ENCODE measurements at regions not wholly inside any gene's neighbourhood (a gene's known extent, or its start where the extent isn't known, plus 50 kb on each side); places are given as distances from the start of the nearest gene placed in this dataset.

GRCh38 chr1:38151399-38151798 lies 104.8 kb upstream of the POU3F1 start:
- no peak for TF ChIP-seq SIN3A (IDR thresholded peaks at IDR 0.05; ENCODE audit: borderline replicate concordance, insufficient read depth, low read length)
- TF ChIP-seq, protein P1, sequence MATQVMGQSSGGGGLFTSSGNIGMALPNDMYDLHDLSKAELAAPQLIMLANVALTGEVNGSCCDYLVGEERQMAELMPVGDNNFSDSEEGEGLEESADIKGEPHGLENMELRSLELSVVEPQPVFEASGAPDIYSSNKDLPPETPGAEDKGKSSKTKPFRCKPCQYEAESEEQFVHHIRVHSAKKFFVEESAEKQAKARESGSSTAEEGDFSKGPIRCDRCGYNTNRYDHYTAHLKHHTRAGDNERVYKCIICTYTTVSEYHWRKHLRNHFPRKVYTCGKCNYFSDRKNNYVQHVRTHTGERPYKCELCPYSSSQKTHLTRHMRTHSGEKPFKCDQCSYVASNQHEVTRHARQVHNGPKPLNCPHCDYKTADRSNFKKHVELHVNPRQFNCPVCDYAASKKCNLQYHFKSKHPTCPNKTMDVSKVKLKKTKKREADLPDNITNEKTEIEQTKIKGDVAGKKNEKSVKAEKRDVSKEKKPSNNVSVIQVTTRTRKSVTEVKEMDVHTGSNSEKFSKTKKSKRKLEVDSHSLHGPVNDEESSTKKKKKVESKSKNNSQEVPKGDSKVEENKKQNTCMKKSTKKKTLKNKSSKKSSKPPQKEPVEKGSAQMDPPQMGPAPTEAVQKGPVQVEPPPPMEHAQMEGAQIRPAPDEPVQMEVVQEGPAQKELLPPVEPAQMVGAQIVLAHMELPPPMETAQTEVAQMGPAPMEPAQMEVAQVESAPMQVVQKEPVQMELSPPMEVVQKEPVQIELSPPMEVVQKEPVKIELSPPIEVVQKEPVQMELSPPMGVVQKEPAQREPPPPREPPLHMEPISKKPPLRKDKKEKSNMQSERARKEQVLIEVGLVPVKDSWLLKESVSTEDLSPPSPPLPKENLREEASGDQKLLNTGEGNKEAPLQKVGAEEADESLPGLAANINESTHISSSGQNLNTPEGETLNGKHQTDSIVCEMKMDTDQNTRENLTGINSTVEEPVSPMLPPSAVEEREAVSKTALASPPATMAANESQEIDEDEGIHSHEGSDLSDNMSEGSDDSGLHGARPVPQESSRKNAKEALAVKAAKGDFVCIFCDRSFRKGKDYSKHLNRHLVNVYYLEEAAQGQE (IDR thresholded peaks at IDR 0.05; ENCODE audit: insufficient read depth in 1 of 2, low read depth in 2 of 2, low read length in 2 of 2), result no peak
- TF ChIP-seq FOXP2 (optimal IDR thresholded peaks at IDR 0.05; ENCODE audit: borderline replicate concordance, extremely low read depth, extremely low read length, insufficient read depth), result no peak
- TF ChIP-seq POLR2AphosphoS5 (IDR thresholded peaks at IDR 0.05; ENCODE audit: low read depth, low read length), result no peak
- no peak for TF ChIP-seq TAF1 (IDR thresholded peaks at IDR 0.05; ENCODE audit: borderline replicate concordance, insufficient read depth, low read length)

- no peak for TF ChIP-seq FOXP2 (optimal IDR thresholded peaks at IDR 0.05; ENCODE audit: borderline replicate concordance, extremely low read depth, extremely low read length, insufficient read depth)
- TF ChIP-seq, protein P1 (IDR thresholded peaks at IDR 0.05; ENCODE audit: insufficient read depth in 1 of 2, low read depth in 2 of 2, low read length in 2 of 2), result no peak
Observed at GRCh38 chr1:38142606-38143005, 96.0 kb upstream of the POU3F1 start.

- TF ChIP-seq POLR2AphosphoS5 (IDR thresholded peaks at IDR 0.05; ENCODE audit: low read depth, low read length) (no peak), SIN3A (IDR thresholded peaks at IDR 0.05; ENCODE audit: borderline replicate concordance, insufficient read depth, low read length) (no peak), TAF1 (IDR thresholded peaks at IDR 0.05; ENCODE audit: borderline replicate concordance, insufficient read depth, low read length) (no peak), FOXP2 (optimal IDR thresholded peaks at IDR 0.05; ENCODE audit: borderline replicate concordance, extremely low read depth, extremely low read length, insufficient read depth) (no peak)
- TF ChIP-seq, protein P1 (IDR thresholded peaks at IDR 0.05; ENCODE audit: insufficient read depth in 1 of 2, low read depth in 2 of 2, low read length in 2 of 2), result no peak
Observed at GRCh38 chr1:38141483-38141882, 94.9 kb upstream of the POU3F1 start.

GRCh38 chr1:38139738-38140487 lies 93.3 kb upstream of the POU3F1 start:
- TF ChIP-seq POLR2AphosphoS5 (IDR thresholded peaks at IDR 0.05; ENCODE audit: low read depth, low read length), result no peak
- TF ChIP-seq FOXP2 (optimal IDR thresholded peaks at IDR 0.05; ENCODE audit: borderline replicate concordance, extremely low read depth, extremely low read length, insufficient read depth), result no peak
- TF ChIP-seq, protein P1 (IDR thresholded peaks at IDR 0.05; ENCODE audit: insufficient read depth in 1 of 2, low read depth in 2 of 2, low read length in 2 of 2), result no peak
- no peak for TF ChIP-seq TAF1 (IDR thresholded peaks at IDR 0.05; ENCODE audit: borderline replicate concordance, insufficient read depth, low read length)
- TF ChIP-seq SIN3A (IDR thresholded peaks at IDR 0.05; ENCODE audit: borderline replicate concordance, insufficient read depth, low read length), result no peak

Measured in PFSK-1 (cell line).